Astrocyte of the spinal cord (primary cell): ENCODE measurements at regions not wholly inside any gene's neighbourhood (a gene's known extent, or its start where the extent isn't known, plus 50 kb on each side); places are given as distances from the start of the nearest gene placed in this dataset.

Source experiments
- DNase-seq: peaks from one replicate; pipeline ENCODE4 v3.0.0; 2011; ENCODE audit warnings: low read depth, low spot score
- H3K4me3 ChIP-seq: 2 replicates; pipeline ENCODE4 v1.5.1; 2011; ENCODE audit warnings: low read depth, mild to moderate bottlenecking, low read length, moderate library complexity
- in situ Hi-C: cut with HindIII; loops from 2 replicates; pipeline ENCODE4 v1.10.0; 2017; ENCODE audit warnings: low sequenced_read_pairs
- TF ChIP-seq, protein P1 (sequence below): IDR thresholded peaks from 2 replicates; pipeline ENCODE4 v1.5.1; 2012; ENCODE audit warnings: low read depth, mild to moderate bottlenecking, low read length, inconsistent platforms

DNA sequence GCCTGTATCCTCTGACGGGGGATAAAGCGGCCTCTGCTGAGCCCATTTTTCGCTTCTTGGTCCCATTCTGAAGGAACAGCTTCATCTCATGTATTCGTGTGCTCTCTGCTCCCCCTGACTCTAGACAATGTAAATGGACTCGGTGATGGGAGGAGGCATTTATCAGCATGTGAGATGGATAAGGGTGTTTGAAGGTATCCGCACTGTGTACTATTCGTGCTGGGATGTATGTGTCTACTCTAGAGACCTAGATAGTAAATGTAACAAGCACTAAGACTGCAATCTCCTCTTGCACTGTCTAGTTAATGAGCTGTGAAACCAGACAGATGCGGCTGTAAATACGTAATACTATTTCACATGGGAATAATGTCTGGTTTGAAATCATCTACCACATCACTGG lies 134.6 kb upstream of the ARGLU1 start:
- TF ChIP-seq, protein P1, sequence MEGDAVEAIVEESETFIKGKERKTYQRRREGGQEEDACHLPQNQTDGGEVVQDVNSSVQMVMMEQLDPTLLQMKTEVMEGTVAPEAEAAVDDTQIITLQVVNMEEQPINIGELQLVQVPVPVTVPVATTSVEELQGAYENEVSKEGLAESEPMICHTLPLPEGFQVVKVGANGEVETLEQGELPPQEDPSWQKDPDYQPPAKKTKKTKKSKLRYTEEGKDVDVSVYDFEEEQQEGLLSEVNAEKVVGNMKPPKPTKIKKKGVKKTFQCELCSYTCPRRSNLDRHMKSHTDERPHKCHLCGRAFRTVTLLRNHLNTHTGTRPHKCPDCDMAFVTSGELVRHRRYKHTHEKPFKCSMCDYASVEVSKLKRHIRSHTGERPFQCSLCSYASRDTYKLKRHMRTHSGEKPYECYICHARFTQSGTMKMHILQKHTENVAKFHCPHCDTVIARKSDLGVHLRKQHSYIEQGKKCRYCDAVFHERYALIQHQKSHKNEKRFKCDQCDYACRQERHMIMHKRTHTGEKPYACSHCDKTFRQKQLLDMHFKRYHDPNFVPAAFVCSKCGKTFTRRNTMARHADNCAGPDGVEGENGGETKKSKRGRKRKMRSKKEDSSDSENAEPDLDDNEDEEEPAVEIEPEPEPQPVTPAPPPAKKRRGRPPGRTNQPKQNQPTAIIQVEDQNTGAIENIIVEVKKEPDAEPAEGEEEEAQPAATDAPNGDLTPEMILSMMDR: no peak
- DNase-seq: no peak
- no peak overlapping the region for H3K4me3 ChIP-seq
- in situ Hi-C loops: no loop called here

DNA sequence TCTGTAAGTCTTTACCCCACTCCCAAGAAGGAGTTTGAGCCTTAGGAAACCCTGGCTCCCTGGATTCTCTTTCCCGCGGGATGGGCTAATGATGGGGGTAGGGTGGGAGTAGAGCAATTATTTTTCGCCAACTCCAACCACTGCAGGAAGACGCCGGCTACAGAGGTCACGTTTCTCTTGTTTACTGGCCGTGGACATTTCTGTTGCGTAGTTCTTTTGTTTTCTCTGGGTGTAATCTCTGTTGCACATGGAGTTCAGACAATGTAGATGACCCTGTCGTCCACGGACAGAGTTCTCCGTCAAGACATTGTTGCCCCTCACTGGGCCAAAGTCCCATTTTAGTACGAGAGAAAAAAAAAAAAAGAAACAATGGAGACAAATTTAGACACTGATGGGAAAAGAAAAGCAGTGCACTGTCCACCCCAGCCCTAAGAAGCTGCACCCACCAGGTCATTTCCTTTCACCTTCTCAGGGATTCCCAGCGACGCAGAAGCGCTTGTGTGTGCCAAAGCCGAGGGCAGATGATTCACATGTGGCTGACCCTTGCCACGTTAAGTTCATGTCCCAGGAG lies 133.9 kb upstream of the ARGLU1 start:
- no peak for DNase-seq
- in situ Hi-C loops: no loop called here
- TF ChIP-seq, protein P1: no peak
- H3K4me3 ChIP-seq: no peak overlapping the region

DNA sequence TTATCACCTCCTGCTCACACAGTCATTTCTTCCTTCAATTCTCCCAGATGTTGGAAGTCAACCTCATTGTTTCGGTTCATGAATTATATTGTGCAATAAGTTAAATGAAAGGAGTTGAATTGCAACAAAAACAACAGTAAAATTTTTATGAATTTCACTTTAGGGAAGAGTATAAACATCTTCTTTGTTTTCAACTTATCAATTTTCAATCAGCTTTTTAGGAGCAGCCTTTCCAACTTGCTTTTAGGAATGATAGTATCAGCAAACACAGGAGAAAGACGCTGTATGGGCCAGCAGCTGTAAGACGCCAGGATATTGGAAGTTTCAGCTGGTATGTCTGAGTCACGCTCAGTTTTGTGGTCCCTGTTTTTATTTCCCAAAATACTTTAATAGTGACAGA lies 132.5 kb upstream of the ARGLU1 start:
- H3K4me3 ChIP-seq: no peak overlapping the region
- in situ Hi-C loops: no loop called here
- TF ChIP-seq, protein P1: no peak
- no peak for DNase-seq

DNA sequence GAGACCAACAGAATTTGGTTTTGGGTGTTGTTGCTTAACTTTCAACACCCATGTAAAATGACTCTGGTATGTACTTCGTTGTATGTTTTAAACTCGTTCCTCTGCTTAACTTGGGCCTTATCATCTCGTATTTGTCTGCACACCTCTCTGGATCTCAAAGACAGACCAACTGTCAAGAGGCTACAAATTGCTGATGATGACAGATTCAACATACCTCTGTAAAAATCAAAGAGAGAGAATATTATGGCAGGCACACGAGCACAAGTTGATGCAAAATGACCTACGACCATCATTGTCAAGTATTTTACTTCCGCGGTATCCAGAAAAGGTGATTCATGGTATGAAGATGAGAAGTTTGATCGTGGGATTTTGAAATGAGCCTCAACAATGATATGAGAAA lies 132.1 kb upstream of the ARGLU1 start:
- in situ Hi-C loops: no loop called here
- TF ChIP-seq, protein P1: no peak

DNA sequence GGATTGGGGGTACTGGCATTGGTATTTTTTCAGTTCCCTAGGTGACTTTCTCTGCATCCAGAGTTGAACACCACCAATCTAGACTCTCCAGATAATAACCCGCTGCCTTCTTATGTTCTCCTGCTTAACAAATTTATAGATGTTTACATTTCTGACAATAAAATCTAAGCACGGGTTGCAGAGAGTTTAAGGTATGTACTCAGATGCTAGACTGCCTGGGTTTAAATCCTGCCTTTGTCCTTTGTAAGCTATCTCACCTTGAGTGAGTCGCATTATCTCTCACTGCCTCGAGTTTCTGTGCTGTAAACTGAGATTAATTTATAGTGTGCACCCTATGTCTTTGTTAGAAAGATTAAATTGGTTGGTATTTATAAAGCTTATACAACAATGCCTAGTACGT lies 131.4 kb upstream of the ARGLU1 start:
- in situ Hi-C loops: no loop called here
- DNase-seq: no peak
- TF ChIP-seq, protein P1: no peak
- H3K4me3 ChIP-seq: no peak overlapping the region

More for the DNA sequence above, 132.1 kb upstream of the ARGLU1 start:
- H3K4me3 ChIP-seq: no peak overlapping the region
- no peak for DNase-seq

DNA sequence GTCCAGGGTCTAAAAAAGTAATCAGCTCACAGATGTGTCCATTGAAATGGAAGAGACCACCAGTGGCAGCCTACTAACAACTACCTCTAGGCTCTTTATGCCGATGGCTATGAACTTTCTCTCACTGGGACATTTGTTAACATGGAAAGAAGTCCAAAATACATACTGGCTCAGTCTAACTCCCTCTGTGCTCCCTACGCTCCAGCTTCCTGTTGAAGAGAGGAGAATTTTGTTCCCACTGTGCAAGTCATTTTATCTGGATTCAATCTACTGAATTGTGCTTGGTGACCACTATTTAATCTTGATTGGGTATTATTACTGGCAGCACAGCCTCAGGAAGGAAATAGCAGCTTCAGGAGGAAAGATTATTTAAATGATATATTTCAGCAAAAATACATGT lies 128.8 kb upstream of the ARGLU1 start:
- in situ Hi-C loops: no loop called here
- no peak for DNase-seq
- TF ChIP-seq, protein P1: no peak
- no peak overlapping the region for H3K4me3 ChIP-seq

DNA sequence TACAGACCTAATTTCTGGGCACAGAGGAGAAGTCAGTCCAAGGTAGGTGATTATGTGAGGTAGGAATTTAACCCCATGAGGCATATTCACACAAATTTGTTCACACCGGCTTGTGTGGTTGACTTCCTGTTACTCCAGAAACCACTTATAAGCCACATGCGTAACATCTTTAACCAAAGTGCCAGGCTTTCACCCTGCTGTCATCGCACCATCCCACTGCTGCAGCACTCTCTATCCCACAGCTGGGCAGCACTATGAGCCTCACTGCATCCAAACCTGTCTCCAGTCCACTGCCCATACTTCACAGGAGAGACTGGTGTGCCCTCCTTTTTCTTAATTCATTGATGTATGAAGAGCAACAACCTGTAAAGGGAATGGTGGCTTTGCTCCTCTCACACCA lies 128.2 kb upstream of the ARGLU1 start:
- TF ChIP-seq, protein P1: no peak
- DNase-seq: no peak
- no peak overlapping the region for H3K4me3 ChIP-seq

More for the DNA sequence above, 128.2 kb upstream of the ARGLU1 start:
- in situ Hi-C loops: no loop called here
